GM12892 (cell line): ENCODE measurements at regions not wholly inside any gene's neighbourhood (a gene's known extent, or its start where the extent isn't known, plus 50 kb on each side); places are given as distances from the start of the nearest gene placed in this dataset.

ENCODE experiments used
- DNase-seq: peaks from one replicate; pipeline ENCODE4 v3.0.0; 2011; ENCODE audit not compliant: insufficient read length
- FAIRE-seq: peaks from 2 replicates; lab custom pipeline; 2011; peaks lifted over from hg19 to GRCh38; lab: Jason Lieb, UNC
- POLR2A ChIP-seq: IDR thresholded peaks from 2 replicates; pipeline ENCODE4 v1.6.1; 2011; ENCODE audit warnings: low read depth, low read length, control low read depth
- POLR2AphosphoS5 ChIP-seq: IDR thresholded peaks from 2 replicates; pipeline ENCODE4 v1.6.1; 2011; ENCODE audit warnings: low read depth, low read length, control low read depth
- TAF1 ChIP-seq: IDR thresholded peaks from 2 replicates; pipeline ENCODE4 v1.6.1; 2011; ENCODE audit warnings: low read depth, mild to moderate bottlenecking, control low read depth, low read length, borderline replicate concordance

DNA sequence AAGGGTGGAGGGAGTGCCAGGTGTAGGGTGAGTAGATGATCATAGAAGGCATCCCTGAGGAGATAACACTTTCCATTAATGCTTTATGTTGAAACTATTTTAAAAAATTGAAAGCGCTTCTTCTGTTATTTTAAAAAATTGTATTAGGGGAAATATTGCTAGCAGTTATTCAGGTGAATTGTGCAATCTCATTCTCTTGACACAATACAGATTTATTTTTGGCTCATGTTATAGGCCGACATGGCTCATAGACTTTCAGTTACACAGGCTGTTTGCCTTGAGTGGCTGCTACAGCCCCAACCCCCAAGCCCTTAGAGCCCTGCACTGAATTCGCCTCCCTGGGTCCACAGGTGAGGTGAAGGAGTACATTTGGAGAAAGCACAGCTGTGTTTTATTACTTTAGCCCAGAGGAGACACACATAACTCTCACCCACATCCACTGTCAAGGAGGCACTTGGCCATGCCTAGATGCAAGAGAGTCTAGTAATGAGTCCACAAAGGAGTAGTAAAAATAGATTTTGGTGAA is 228.2 kb downstream of the RFPL4B start:
- FAIRE-seq (no peak), DNase-seq (no peak)
- TF ChIP-seq POLR2A = no peak
- no peak for TF ChIP-seq POLR2AphosphoS5
- TF ChIP-seq TAF1 = no peak

DNA sequence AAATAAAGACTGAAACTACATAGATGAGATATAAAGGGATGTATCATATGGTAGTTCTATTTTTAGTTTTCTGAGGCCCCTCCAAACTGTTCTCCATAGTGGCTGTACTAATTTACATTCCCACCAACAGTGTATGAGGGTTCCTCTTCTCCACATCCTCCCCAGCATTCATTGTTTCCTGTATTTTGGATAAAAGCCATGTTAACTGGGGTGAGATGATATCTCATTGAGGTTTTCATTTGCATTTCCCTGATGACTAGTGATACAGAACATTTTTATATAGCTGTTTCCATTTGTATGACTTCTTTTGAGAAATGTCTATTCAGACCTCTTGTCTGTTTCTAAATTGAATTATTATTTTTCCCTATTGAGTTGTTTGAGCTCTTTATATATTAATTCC is 229.3 kb downstream of the RFPL4B start:
- FAIRE-seq (no peak), DNase-seq (no peak)
- TF ChIP-seq POLR2A = no peak
- TF ChIP-seq POLR2AphosphoS5 = no peak
- TF ChIP-seq TAF1 = no peak

DNA sequence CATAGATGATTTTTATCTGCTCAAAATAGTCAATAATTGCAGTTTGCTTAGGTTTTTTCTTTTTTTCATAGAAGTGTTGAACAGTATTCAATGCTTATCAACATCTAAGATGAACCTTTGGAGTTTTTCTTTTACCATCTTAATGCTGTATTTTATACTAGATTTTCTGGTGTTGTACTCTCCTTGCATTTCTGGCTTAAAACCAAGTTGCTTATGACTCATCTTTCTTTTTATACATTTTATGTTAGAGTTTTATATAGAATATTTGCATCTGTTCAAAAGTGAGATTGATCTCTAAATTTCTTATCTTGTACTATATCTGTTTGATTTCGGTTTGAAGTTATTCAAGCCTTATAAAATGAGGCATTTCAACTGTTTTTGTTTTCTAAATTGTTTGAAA is 232.5 kb downstream of the RFPL4B start:
- no peak for TF ChIP-seq POLR2A
- TF ChIP-seq TAF1 = no peak
- DNase-seq = no peak
- FAIRE-seq = no peak

DNA sequence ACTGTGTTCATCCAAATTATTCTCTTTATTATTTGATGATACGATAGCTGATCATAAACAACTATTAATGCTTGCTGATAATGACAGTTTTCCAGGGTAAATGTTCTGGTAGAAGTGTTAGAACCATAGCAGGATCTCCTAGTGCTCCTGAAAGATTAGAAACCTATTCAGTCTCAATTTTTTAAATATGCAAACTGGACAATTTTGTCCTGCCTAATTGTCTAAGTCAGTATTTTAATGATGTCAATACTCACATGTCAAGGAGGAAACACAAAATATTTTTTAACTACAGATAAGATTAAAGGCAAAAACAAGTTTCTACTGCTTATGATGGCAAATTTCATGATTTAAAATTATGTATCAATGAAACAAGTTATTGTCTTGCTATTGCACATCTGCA is 233.9 kb downstream of the RFPL4B start:
- no peak for DNase-seq
- FAIRE-seq = no peak
- TF ChIP-seq POLR2A (no peak), POLR2AphosphoS5 (no peak), TAF1 (no peak)

DNA sequence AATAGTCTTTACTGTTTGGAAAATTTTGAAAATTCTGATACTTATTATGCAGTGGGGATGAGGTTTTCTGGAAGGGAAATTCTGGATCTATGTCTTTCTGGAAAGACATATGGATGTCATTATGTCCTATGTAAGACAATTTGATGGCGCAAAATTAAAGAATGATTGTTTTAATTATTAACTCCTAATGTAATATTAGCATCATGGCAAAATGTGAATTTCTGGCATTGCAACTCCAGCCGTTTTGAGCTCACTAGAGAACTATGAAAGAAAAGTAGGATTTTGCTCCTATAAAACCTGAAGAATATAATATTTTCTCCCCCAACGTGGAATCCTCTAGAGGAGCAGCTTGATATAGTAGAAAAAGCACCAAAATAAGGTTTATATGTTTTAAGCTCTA is 243.2 kb downstream of the RFPL4B start:
- DNase-seq (no peak), FAIRE-seq (no peak)
- no peak for TF ChIP-seq POLR2AphosphoS5
- no peak for TF ChIP-seq TAF1

DNA sequence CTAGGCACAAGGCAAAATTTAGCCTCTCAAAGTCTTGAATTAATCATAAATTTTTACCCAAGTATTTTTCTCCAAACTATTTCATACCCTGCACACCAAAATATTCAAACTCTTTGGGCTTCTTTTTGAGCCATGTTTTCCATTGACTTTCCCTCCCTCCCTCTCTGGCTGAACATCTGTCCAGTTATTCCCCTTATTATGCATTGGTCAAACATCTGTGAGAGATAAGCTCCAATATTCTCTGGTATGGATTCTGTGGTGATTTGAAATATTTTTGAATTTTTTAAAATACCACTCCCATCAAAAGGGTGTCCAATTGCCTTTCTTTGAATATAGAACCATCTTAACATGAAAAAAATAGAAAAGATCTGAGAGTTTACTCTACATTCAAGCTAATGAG is 244.2 kb downstream of the RFPL4B start:
- TF ChIP-seq POLR2A (no peak), TAF1 (no peak), POLR2AphosphoS5 (no peak)
- FAIRE-seq = no peak
- DNase-seq = no peak

DNA sequence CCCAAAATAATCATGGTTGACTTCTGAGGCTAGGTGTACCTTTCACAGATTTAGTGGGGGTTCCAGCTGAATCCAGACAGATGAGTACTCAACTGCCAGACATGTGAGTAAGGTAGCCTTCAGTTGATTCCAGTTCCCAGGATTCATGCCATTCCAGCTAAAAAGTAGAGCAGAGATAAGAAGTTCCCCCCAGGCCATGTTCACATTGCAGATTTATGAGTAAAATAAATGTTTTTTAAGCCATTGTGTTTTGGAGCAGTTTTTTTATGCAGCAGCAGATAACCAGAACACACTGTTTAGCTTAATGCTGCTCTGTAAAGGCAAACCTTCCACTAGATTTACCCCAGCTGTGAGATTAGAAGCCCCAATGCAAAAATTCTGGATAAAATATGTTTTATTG is 245.0 kb downstream of the RFPL4B start:
- FAIRE-seq = no peak
- DNase-seq = no peak
- no peak for TF ChIP-seq POLR2AphosphoS5
- no peak for TF ChIP-seq POLR2A
- no peak for TF ChIP-seq TAF1

DNA sequence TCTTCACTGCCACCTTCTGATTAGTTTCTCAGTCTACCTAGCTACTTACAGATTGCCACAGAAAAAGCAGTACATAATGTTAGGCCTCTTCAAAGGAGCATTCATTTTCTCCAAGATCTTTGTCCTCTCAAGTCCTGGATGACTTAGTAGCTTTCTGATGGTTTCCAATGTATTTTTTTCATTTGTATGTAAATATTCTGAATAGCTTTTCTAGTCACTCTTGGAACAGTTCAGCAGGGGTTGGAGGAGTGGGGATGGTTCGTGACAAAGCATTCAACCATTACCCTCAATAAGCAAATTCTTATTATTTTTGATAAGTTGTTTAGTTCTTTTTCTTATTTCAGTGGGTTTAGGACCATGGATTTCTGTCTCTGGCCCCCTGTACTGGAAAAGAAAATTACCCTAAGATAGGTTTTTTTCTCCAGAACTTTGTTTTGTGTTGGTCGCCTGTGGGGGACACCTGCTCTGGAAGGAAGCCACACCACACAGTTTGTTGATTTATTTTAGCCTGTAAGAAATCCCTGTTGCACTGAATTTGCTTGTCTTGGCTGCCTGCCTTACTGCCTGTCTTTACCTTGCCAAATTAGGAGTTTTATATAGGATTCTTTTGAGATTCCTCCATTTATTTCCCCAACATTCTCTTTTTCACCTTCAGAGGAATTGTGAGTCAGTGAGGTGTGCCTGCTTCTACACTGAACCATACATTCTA is 247.9 kb downstream of the RFPL4B start:
- DNase-seq = no peak
- no peak for FAIRE-seq
- TF ChIP-seq POLR2A (no peak), TAF1 (no peak), POLR2AphosphoS5 (no peak)

DNA sequence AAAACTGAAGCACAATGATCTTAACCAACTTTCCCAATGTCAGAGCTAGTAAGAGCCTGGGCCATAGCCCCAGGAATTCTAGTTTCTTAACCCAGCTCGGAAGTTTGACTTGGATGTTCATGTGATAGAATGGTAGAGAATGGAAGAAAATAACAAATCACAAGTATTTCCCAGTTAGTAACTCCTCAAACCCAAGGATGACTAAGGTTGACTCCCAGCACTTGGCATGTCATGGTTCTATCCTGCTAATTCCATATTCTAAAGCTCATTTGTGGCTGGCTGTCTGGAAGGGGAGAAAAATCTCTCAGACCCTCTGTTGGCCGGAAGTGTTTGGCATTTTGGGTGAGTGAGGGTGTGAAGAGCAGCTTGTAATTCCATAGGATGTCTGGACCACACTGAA is 248.7 kb downstream of the RFPL4B start:
- DNase-seq (no peak), FAIRE-seq (no peak)
- no peak for TF ChIP-seq POLR2A
- no peak for TF ChIP-seq TAF1
- TF ChIP-seq POLR2AphosphoS5 = no peak

DNA sequence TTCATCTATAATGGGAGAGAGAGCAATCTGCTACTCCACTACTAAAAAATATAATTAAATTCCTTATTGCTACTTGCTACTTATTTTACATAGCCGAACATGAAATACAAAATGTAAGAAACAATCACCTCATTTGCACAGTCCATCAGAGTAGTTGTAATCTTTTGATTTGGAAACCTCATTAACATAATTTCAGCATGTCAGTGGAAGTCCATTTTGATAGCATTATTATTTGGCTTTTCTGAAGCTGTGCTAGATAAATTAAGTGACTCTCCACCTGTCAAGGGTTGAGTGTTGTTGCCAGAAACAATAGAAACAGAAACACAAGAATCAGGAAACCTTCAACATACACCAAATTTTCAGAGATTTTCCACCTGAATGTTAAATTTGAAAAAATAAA is 250.0 kb downstream of the RFPL4B start:
- TF ChIP-seq POLR2A = no peak
- no peak for TF ChIP-seq POLR2AphosphoS5
- TF ChIP-seq TAF1 = no peak
- FAIRE-seq (no peak), DNase-seq (no peak)

DNA sequence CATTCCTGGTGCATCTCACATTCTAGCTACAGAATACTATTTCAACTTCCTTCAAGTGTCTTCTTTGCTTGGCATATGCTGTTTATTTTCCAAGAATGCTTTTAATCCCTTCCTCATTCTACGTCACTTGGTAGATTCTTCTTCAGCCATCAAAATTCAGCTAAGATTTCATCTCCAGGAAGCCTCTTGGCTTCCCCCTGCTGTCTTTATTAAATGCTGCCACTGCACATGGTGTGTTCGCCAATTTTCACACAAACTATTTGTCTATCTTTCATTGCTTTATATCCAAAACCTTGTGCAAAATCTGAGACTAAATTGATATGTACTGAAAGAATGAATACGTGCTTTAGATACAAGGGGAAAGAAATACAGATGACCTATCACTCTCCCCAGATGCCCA is 253.0 kb downstream of the RFPL4B start:
- no peak for FAIRE-seq

DNA sequence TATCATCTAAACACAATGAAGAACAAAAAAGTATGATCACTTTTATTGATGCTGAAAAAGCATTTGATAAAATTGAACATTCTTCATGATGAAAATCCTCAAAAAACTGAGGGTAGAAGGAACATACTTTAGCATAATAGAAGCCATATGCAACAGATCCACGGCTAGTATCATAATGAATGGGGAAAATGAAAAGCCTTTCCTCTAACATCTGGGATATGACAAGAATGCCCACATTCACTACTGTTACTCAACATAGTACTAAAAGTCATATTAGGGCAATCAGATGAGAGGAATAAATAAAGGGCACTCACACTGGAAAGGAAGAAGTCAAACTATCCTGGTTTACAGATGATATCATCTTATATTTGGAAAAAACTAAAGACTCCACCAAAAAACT is 256.6 kb downstream of the RFPL4B start:
- DNase-seq (no peak), FAIRE-seq (no peak)
- no peak for TF ChIP-seq POLR2A
- TF ChIP-seq TAF1 = no peak

More for the DNA sequence above, 253.0 kb downstream of the RFPL4B start:
- no peak for DNase-seq
- TF ChIP-seq POLR2AphosphoS5 (no peak), POLR2A (no peak), TAF1 (no peak)
